DMS153 treated with DMSO at 0.1 percent for 48 hours (cell line): ENCODE measurements at regions not wholly inside any gene's neighbourhood (a gene's known extent, or its start where the extent isn't known, plus 50 kb on each side); places are given as distances from the start of the nearest gene placed in this dataset.

Source experiments
- DNase-seq: peaks from one replicate; lab custom pipeline; 2025; ENCODE audit not compliant: unreplicated experiment; lab: John Stamatoyannopoulos, UW

GRCh38 chr6:104126315-104127005 lies 733.3 kb downstream of the HACE1 start:
- no peak for DNase-seq

DNA sequence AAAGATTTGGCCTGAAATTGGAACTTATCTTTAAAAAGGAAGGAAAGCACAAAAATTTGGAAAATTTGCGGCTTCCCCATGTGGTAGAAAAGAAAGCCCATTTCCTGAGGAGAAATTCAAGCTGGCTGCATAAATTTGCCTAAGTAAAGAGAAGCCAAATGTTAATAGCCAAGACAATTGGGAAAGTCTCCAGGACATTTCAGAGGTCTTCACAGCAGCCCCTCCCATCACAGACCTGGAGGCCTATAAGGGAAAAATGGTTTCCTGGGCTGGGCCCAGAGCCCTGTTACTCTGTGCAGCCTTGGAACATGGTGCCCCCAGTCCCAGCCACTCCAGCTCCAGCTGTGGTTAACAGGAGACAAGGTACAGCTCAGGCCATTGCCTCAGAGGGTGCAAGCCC lies 736.5 kb downstream of the HACE1 start:
- no peak for DNase-seq

DNA sequence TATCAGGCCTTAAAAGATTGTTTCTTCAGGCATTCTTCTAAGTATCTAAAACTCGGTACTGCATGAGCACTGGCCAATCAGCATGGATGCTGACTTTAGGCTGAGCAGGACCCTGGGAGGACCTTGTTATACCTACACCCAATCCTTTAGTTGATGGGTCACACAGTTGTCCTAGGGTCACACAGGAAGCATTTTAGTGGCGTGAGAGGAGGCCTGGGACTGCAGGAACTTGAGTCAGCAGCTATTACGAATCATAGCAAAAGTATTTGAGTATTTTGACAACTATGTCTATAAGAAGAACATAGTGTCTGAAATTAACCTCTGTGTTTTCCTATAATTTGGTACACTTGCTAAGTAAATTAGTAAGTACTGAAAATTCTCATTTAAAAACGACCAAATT lies 741.4 kb downstream of the HACE1 start:
- DNase-seq: no peak

DNA sequence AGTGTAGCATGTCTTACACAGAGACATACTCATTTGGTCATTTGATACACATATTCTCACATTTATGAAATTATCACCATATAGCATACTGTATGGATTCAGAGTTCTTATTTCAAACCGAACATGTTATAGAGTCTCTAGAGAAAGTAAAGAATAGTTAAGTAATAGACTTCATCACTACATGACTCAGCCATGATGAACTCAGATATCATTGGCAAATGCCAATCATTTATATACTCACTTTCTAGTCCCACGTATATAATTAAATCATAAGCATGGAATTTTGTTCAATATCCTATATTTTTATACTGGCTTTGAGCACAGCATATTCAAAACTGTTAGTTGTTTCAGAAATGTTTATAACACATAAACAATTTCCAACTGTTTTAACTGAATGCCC lies 749.9 kb downstream of the HACE1 start:
- no peak for DNase-seq

DNA sequence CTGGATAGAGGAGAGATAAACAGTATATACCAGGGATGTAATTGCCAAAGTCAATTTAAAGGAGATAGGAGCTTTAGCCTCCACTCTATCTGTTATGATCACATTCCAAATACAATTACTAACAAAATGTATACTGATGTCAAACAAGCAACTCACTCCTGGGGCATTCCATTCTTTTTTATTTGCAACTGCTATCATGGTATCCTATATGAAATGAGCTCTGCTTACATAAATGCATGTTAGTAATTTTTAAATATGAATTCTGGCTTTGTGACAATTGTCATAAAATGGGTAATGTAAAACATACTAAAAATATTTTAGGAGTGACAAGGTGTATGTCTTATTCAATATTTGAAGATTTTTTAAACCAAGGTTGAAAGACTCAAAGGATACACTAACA lies 751.1 kb downstream of the HACE1 start:
- DNase-seq: no peak

- no peak for DNase-seq
Observed at GRCh38 chr6:104095661-104096416, 763.9 kb downstream of the HACE1 start.

DNA sequence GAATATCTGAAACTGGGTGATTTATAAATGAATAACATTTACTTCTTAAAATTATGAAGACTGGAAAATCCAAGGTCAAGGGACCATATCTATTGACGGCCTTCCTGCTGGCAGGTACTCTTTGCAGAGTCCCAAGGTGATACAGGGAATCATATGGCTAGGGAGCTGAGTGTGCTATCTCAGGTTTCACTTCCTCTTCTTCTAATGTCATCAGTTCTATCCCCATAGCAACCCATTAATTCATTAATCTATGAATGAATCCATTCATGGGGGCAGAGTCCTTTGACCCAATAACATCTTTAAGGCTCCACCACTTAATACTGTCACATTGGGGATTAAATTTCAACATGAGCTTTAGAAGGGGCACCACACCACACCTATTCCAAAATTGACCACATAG lies 772.0 kb downstream of the HACE1 start:
- DNase-seq: no peak

GRCh38 chr6:104068281-104068680 lies 791.4 kb downstream of the HACE1 start:
- no peak for DNase-seq

GRCh38 chr6:104064876-104065275 lies 794.8 kb downstream of the HACE1 start:
- no peak for DNase-seq

DNA sequence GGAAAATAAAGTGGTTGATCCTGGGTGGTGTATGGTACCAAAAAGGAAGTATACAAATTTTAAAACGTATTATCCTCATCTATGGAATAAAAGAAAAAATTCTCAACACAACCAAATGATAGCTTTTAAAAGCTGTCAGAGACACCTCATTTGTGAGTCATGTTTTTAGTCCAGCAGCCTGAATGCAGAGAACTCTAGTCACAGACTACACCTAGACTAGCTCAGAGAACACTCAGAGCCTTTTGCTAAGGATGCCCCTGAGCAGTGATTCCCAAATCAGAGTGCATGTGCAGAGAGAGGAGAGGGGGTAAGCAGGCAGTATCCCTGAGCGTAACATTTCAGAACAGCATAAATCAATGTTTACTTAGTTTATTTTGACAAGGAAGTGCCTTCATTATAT lies 809.3 kb downstream of the HACE1 start:
- no peak for DNase-seq

GRCh38 chr6:104046426-104046825 lies 813.3 kb downstream of the HACE1 start:
- DNase-seq: no peak

DNA sequence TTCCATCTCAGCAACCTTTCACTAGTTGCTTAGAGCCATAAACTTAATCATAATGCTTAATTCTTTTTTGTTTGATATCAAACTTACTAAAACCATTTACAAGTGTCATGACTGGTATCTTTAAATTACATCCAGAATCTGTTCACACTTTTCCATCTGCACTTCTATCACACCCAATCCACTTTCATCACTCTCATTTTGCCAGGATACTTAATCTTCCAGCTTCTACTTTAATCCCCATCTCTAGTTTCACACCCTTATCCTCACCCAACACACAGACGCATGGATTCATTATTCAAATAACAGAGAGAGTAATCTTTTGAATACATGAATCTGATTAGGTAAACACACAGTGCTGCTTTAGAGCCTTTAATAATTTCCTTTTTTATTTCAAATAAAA lies 828.4 kb downstream of the HACE1 start:
- DNase-seq: no peak

DNA sequence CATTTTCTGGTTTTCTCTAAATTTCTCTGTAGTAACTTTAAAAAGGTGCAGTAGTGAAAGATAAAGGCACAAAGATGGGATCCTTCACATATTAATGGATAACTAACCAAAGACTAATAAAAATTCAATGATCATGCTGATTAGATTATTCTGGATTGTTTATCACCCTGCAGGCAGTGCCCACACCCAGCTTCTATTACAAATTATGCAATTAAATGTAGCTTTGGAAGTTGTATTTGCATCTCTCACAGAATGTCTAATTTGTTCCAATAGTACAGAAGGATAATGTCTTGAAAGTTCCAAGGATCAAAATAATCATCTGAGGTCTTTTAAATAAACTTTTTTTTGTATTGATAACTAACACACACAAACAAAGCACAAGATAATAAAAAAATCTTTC lies 837.6 kb downstream of the HACE1 start:
- no peak for DNase-seq

DNA sequence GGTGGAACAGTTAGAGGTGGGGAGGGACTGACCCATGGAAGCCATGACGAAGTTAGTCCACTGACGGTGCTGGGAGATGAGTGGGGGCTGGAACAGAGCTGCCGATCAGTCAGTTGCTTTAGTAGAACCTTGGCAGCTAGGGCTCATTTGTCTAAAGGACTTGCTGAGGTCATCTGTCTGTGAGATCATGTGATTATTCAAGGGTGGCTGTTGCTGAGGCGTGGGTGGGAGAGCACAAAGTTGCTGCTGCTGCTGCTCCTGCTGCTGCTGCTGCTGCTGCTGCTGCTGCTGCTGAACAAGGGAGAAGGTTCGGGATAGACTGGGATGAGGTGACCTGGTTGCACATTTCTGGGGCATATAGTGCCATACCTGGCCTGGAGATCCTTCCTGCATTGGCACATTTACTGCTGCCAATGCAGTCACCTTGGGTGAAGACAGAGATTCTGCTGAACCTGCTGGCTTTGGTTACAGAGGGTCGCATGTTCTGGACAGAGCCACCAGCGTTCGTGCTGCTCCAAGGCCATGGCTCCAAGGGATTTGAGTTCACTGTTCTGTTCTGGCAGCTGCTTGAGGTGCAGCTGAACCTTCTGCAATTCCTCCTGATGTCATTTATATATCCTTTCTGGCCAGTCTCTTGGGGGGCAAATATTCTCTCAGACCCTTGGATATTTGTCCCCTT lies 840.5 kb downstream of the HACE1 start:
- DNase-seq: no peak

DNA sequence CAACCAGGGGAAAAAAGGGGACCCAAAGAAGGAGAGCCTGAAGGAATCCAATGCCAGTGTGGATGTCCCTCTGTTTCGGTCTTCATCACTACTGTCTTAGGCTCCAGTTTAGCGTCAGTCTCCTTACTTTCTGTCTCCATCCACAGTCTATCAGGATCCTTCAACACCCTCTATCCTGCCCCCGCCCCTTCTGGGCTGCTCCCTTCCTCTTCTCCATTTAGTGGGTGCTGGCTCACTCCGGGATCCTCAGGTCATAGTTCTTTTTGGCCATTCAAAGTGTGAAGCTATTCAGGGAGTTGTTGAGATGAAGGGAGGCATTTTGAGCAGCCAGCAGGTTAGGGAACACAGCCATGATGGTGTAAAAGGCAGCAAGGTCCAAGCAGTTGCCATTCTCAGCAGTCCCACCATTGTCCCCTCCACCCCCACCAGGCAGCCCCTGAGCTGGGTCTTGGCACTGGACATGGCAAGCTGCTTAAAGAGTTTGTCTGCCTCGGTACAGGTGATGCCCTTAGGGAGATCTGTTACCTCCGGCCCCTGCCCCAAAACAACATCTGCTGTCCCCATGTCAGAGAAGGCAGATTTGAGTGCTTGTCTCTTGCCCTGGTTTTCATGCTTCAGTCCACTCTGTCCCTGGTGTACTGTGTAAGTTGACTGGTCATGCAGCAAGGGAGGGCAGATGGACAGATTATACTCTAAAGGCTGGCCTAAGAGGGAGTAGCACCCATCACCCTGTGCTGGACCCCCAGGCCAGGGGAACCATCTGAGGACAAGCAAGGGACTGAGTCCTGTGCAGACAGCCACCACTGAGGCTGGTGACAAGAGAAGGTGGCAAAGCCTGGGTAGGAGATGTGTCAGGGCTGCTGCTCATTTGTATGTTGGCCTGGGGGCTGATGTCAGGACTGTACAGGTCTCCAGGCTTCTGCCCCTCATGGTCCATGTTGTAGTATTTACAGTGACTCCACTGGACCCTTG lies 842.0 kb downstream of the HACE1 start:
- DNase-seq: no peak

- no peak for DNase-seq
Observed at GRCh38 chr6:104014163-104014959, 845.4 kb downstream of the HACE1 start.

DNA sequence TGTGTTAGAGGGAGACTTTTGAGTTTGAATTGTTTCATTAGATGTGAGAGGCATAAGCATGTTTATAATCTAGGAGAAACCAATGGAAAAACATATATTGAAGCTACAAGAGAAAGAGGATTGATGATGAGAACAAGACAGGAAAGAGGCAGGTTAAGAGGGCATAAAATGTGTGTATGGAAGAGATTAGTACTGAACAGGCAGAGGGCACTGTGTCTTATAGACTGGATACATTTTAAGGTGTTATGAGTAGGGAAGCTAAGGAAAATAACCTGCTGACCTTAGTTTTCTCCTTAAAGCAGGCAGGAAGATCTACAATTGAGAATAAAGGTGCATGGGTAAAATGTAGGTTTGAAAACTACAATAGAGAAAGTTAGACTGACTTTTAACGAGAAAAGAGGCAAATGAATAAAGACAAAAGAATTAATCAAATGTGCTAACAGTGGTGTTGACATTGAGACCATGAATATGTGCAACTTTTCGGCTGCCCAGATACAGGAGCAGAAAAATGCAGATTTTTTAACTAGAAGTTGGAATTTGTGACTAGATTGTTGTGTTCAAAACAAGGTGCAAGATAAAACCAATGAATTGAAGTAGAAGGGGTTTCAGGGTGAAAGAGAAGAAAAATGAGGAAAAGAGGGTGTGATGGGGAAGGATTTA lies 846.3 kb downstream of the HACE1 start:
- DNase-seq: no peak

- DNase-seq: no peak
Observed at GRCh38 chr6:104010897-104011296, 848.8 kb downstream of the HACE1 start.

- no peak for DNase-seq
Observed at GRCh38 chr6:104003803-104004516, 855.8 kb downstream of the HACE1 start.
